ENCODE measurements at regions not wholly inside any gene's neighbourhood (a gene's known extent, or its start where the extent isn't known, plus 50 kb on each side); places are given as distances from the start of the nearest gene placed in this dataset.

GRCh38 chr4:18923496-18924161 is 902.1 kb upstream of the LCORL start:
- Mint-ChIP-seq H3K36me3 (ENCODE audit: insufficient read depth) (no peaks in the 10 kb centered on the region), H3K27me3 (no peaks in the 10 kb centered on the region), H3K9me3 (peaks cover 0 to 31% of the 10 kb centered on the region in 2 donors), H3K27ac (no peak overlapping the region), H3K4me3 (no peak overlapping the region), H3K4me1 (ENCODE audit: low read depth in 2 of 2) (no peaks in the 10 kb centered on the region)
- no peak for ATAC-seq (replicated peaks)
- DNase-seq = no peak

DNA sequence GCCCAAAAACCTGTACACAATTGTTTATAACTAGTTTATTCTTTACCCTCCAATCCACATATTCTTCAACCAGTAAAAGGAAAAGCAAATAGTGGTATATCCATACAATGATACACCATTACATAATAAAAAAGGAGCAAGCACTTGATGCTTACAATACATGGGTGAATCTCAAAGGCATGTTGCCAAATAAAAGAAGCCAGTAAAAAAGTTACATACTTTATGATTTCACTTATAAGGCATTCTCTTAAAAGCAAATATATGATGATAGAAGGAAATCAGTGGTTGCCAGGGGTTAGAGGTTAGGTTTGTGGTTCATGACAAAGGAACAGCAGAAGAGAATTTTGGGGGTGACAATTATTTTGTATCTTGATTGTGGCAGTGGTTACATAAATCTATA is 896.1 kb upstream of the LCORL start:
- H3K4me3 Mint-ChIP-seq = no peak overlapping the region
- no peak overlapping the region for H3K27ac Mint-ChIP-seq
- peaks cover 6 to 30% of the 10 kb centered on the region in 2 donors for H3K9me3 Mint-ChIP-seq
- DNase-seq (no peak), ATAC-seq (replicated peaks) (no peak)
- no peaks in the 10 kb centered on the region for H3K4me1 Mint-ChIP-seq (ENCODE audit: low read depth in 2 of 2)
- H3K36me3 Mint-ChIP-seq (ENCODE audit: insufficient read depth) = no peaks in the 10 kb centered on the region
- no peaks in the 10 kb centered on the region for H3K27me3 Mint-ChIP-seq

- no peak for ATAC-seq (replicated peaks)
- no peaks in the 10 kb centered on the region for H3K36me3 Mint-ChIP-seq (ENCODE audit: insufficient read depth)
- DNase-seq = no peak
- H3K27ac Mint-ChIP-seq = no peak overlapping the region
- no peak overlapping the region for H3K4me3 Mint-ChIP-seq
- H3K27me3 Mint-ChIP-seq = no peaks in the 10 kb centered on the region
- H3K4me1 Mint-ChIP-seq (ENCODE audit: low read depth in 2 of 2) = no peaks in the 10 kb centered on the region
- peaks cover 11 to 28% of the 10 kb centered on the region in 2 donors for H3K9me3 Mint-ChIP-seq
Observed at GRCh38 chr4:18914182-18914581, 892.6 kb upstream of the LCORL start.

DNA sequence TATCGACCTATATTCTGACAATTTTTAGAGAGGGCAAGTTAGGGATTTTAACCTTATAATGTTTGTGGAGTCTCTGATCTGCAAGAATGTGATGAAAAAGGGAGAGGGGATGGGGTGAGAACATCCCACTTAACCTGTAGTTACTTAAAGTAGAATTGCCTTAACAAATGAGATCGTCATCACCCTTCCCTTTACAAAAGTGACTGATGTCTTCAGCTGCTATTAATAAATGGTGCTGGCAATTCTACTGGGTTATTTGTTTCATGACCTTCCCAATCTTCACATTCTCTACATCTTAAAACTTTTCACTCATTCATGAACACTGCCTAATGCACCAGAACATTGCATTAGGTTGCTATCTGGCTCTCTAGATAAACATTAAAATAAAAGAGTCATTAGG is 873.4 kb upstream of the LCORL start:
- ATAC-seq (replicated peaks) = no peak
- H3K4me1 Mint-ChIP-seq (ENCODE audit: low read depth in 2 of 2) = no peaks in the 10 kb centered on the region

DNA sequence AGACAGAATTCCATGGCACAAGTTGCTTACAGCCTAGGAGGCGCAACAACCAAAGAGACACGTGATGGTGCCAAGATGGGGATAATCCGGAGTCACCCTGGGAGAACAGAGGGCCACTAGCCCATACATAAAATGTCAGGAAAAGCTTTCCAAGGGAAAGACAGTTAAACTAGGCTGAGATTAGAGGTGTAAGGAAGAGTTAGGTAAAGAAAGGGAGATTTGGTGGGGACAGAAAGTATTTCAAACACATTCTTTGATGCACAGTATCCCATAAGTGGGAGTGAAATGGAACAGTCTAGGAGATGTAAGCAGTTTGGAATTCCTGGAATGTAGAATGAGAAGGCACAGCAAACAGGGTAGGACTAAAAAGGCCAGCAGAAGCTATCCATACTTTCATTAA is 860.9 kb upstream of the LCORL start:
- H3K9me3 Mint-ChIP-seq = peaks cover 6 to 9% of the 10 kb centered on the region in 2 donors

More for the DNA sequence above, 873.4 kb upstream of the LCORL start:
- peaks cover 0 to 8% of the 10 kb centered on the region in 2 donors for H3K9me3 Mint-ChIP-seq
- H3K4me3 Mint-ChIP-seq = no peak overlapping the region
- DNase-seq = no peak
- H3K36me3 Mint-ChIP-seq (ENCODE audit: insufficient read depth) = no peaks in the 10 kb centered on the region
- H3K27me3 Mint-ChIP-seq = no peaks in the 10 kb centered on the region
- no peak overlapping the region for H3K27ac Mint-ChIP-seq

GRCh38 chr4:18881556-18881955 is 860.0 kb upstream of the LCORL start:
- no peak for ATAC-seq (replicated peaks)
- Mint-ChIP-seq H3K27me3 (no peaks in the 10 kb centered on the region), H3K9me3 (peaks cover 8 to 11% of the 10 kb centered on the region in 2 donors), H3K27ac (no peak overlapping the region), H3K4me1 (ENCODE audit: low read depth in 2 of 2) (no peaks in the 10 kb centered on the region), H3K4me3 (no peak overlapping the region), H3K36me3 (ENCODE audit: insufficient read depth) (no peaks in the 10 kb centered on the region)
- no peak for DNase-seq

More for the DNA sequence above, 860.9 kb upstream of the LCORL start:
- Mint-ChIP-seq H3K27me3 (no peaks in the 10 kb centered on the region), H3K36me3 (ENCODE audit: insufficient read depth) (no peaks in the 10 kb centered on the region), H3K27ac (no peak overlapping the region), H3K4me1 (ENCODE audit: low read depth in 2 of 2) (no peaks in the 10 kb centered on the region), H3K4me3 (no peak overlapping the region)
- no peak for DNase-seq
- ATAC-seq (replicated peaks) = no peak

GRCh38 chr4:18880871-18881270 is 859.3 kb upstream of the LCORL start:
- no peak overlapping the region for H3K4me3 Mint-ChIP-seq
- no peaks in the 10 kb centered on the region for H3K36me3 Mint-ChIP-seq (ENCODE audit: insufficient read depth)
- peaks cover 8 to 11% of the 10 kb centered on the region in 2 donors for H3K9me3 Mint-ChIP-seq
- ATAC-seq (replicated peaks) = no peak
- no peaks in the 10 kb centered on the region for H3K4me1 Mint-ChIP-seq (ENCODE audit: low read depth in 2 of 2)
- no peak for DNase-seq
- no peak overlapping the region for H3K27ac Mint-ChIP-seq
- H3K27me3 Mint-ChIP-seq = no peaks in the 10 kb centered on the region

- H3K9me3 Mint-ChIP-seq = peaks cover 10 to 11% of the 10 kb centered on the region in 2 donors
- DNase-seq = no peak
- no peak for ATAC-seq (replicated peaks)
- no peak overlapping the region for H3K27ac Mint-ChIP-seq
- H3K4me1 Mint-ChIP-seq (ENCODE audit: low read depth in 2 of 2) = no peaks in the 10 kb centered on the region
- H3K27me3 Mint-ChIP-seq = no peaks in the 10 kb centered on the region
- no peak overlapping the region for H3K4me3 Mint-ChIP-seq
- H3K36me3 Mint-ChIP-seq (ENCODE audit: insufficient read depth) = no peaks in the 10 kb centered on the region
Observed at GRCh38 chr4:18878561-18878960, 857.0 kb upstream of the LCORL start.

GRCh38 chr4:18869166-18869565 is 847.6 kb upstream of the LCORL start:
- Mint-ChIP-seq H3K27ac (no peak overlapping the region), H3K27me3 (no peaks in the 10 kb centered on the region), H3K9me3 (peaks cover 1 to 9% of the 10 kb centered on the region in 2 donors), H3K4me3 (no peak overlapping the region), H3K4me1 (ENCODE audit: low read depth in 2 of 2) (no peaks in the 10 kb centered on the region), H3K36me3 (ENCODE audit: insufficient read depth) (no peaks in the 10 kb centered on the region)
- ATAC-seq (replicated peaks) (no peak), DNase-seq (no peak)

DNA sequence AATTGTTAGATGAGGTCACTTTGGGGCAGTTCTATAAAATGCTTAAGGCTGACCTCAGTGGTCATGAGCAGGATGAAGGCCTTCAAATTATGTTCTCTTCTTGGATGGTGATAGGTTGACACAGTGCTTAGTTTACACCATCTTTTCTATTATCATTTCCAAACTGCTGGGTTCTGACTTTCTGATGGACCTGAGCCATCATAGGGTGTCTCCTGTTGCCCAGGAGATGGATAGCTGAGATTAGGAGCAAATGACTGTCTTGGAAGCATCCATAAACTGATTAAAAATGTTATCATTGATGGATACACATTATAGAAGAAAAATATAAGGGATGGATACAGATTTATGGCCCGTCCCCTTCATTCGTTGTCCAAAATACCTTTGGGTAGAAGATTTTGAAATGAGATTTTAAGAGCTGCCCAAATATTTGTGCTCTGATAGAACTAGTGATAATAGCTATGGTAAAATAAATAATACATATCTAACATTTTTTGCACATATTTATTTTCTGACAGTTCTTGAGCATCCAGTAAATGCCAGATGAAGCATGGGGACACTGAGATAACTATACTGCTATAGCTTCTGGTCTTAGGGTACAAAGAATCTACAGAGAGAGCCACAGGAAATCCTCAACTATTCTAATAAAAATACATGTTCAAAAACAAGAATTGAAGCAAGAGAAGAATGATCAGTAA is 839.4 kb upstream of the LCORL start:
- ATAC-seq (replicated peaks) = no peak

GRCh38 chr4:18859468-18859867 is 837.9 kb upstream of the LCORL start:
- ATAC-seq (replicated peaks) (no peak), DNase-seq (no peak)
- Mint-ChIP-seq H3K27ac (no peak overlapping the region), H3K9me3 (peaks cover 14 to 17% of the 10 kb centered on the region in 2 donors), H3K4me3 (no peak overlapping the region), H3K27me3 (no peaks in the 10 kb centered on the region), H3K4me1 (ENCODE audit: low read depth in 2 of 2) (no peaks in the 10 kb centered on the region), H3K36me3 (ENCODE audit: insufficient read depth) (no peaks in the 10 kb centered on the region)

More for the DNA sequence above, 839.4 kb upstream of the LCORL start:
- Mint-ChIP-seq H3K27me3 (no peaks in the 10 kb centered on the region), H3K27ac (no peak overlapping the region), H3K36me3 (ENCODE audit: insufficient read depth) (no peaks in the 10 kb centered on the region), H3K4me1 (ENCODE audit: low read depth in 2 of 2) (no peaks in the 10 kb centered on the region), H3K9me3 (peaks cover 12% of the 10 kb centered on the region in 2 donors), H3K4me3 (no peak overlapping the region)
- DNase-seq = no peak

DNA sequence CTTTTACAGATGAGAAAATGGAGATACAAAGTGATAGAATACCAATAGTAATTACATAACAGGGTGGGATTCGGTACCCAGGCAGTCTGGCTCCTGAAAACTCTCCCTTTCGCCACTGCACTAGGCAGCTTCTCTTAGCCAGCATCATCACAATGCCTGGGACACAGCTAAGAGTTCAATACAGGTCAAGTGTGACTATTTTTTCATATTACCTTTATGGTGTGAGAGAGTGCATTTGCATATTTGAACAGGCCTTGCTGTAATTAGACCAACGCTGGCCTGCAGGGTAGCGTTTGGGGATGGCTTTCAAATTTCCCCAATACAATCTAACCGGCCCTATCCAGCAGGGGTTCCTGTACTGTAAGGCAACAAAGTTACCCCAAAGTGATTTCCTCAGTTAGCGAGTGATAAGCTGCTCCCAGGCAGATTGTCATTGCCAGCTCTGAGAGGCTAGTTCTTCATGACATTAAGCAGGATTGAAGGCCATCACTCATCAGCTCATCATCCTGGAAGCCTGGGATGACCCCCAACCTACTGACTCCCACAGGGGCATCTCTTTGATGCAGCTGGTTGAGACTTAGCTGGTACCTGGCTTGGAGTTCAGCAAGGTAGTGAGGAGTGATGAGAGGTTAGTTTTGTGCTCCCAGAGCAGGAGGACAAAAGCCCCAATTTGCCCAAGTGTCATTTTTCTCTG is 836.8 kb upstream of the LCORL start:
- DNase-seq = no peak
- H3K9me3 Mint-ChIP-seq = peaks cover 11 to 14% of the 10 kb centered on the region in 2 donors
- H3K4me1 Mint-ChIP-seq (ENCODE audit: low read depth in 2 of 2) = no peaks in the 10 kb centered on the region
- H3K36me3 Mint-ChIP-seq (ENCODE audit: insufficient read depth) = no peaks in the 10 kb centered on the region
- H3K27me3 Mint-ChIP-seq = no peaks in the 10 kb centered on the region
- no peak overlapping the region for H3K27ac Mint-ChIP-seq
- ATAC-seq (replicated peaks) = no peak
- no peak overlapping the region for H3K4me3 Mint-ChIP-seq

DNA sequence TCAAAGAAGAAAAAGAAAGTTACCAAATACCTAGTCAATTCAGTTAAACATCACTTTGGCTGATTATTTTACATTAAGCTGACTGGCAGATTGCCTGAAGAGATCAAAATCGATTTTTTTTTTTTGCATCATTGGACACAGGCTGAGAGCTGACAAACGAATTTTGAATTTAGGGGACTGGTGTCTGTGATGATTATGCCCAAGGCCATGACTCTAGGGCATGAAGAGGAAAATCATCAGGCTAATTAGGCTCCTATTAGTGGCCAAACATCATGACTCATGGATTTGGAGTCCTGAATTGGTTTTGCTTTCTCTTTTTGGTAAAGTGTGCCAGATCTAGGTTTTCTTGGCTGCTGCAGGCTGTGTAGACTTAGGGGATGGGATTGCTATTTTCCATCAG is 829.3 kb upstream of the LCORL start:
- no peaks in the 10 kb centered on the region for H3K4me1 Mint-ChIP-seq (ENCODE audit: low read depth in 2 of 2)
- ATAC-seq (replicated peaks) (no peak), DNase-seq (no peak)
- H3K9me3 Mint-ChIP-seq = peaks cover 18 to 34% of the 10 kb centered on the region in 2 donors
- no peaks in the 10 kb centered on the region for H3K36me3 Mint-ChIP-seq (ENCODE audit: insufficient read depth)
- no peak overlapping the region for H3K4me3 Mint-ChIP-seq
- H3K27me3 Mint-ChIP-seq = no peaks in the 10 kb centered on the region
- H3K27ac Mint-ChIP-seq = no peak overlapping the region

All from effector memory CD8-positive, alpha-beta T cell (primary cell).